ENCODE measurements at regions not wholly inside any gene's neighbourhood (a gene's known extent, or its start where the extent isn't known, plus 50 kb on each side); places are given as distances from the start of the nearest gene placed in this dataset.

DNA sequence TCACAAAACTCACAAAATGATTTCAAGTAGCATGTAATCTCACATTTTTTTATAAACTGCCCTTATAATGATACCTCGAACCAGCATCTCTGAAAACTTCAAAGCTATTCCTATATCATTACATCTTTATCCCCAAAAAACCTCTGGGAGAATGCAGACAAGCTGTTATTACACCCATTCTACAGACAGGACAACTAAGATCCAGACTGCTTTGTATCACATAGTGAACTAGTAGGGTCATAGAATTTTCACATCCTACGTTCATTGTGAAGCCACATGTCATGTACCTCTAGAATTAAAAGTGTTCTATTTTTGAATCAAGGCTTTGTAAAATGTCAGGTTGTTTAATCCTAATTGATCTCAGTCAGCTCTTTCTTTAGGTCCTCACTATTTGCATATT, 98.7 kb upstream of the RAP2B start:
- no peak overlapping the region for H3K27ac ChIP-seq

DNA sequence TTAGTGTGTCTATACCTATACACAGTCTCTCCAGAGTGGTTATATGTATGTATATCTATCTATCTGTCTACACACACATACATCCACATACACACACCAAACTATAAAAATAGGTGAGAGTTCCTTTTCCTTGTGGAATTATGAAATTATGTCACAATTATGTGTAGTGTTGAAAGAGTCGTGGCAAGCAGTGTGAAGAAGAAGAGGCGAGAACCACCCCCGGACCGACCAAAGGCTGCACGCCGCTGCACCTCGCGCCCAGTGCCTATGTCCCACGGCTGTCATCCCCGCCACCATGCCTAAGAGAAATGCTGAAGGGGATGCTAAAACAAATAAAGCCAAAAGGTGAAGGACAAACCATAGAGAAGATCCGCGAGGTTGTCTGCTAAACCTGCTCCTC, 95.0 kb upstream of the RAP2B start:
- Histone ChIP-seq H3K27ac (no peak overlapping the region), H3K27me3 (no peaks in the 10 kb centered on the region), H3K36me3 (no peaks in the 10 kb centered on the region), H3K4me3 (no peak overlapping the region), H3K9me3 (no peaks in the 10 kb centered on the region), H3K4me1 (no peaks in the 10 kb centered on the region)
- TF ChIP-seq POLR2A (IDR thresholded peaks at IDR 0.05) (no peak), POLR2AphosphoS5 (IDR thresholded peaks at IDR 0.05) (no peak)
- TF ChIP-seq, protein P1, sequence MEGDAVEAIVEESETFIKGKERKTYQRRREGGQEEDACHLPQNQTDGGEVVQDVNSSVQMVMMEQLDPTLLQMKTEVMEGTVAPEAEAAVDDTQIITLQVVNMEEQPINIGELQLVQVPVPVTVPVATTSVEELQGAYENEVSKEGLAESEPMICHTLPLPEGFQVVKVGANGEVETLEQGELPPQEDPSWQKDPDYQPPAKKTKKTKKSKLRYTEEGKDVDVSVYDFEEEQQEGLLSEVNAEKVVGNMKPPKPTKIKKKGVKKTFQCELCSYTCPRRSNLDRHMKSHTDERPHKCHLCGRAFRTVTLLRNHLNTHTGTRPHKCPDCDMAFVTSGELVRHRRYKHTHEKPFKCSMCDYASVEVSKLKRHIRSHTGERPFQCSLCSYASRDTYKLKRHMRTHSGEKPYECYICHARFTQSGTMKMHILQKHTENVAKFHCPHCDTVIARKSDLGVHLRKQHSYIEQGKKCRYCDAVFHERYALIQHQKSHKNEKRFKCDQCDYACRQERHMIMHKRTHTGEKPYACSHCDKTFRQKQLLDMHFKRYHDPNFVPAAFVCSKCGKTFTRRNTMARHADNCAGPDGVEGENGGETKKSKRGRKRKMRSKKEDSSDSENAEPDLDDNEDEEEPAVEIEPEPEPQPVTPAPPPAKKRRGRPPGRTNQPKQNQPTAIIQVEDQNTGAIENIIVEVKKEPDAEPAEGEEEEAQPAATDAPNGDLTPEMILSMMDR (IDR thresholded peaks at IDR 0.05): no peak
- no peak for DNase-seq (ENCODE audit: low spot score in 2 of 2)
- intact Hi-C loops (cut with DNase I; ENCODE audit: low total_unique reads): no loop called here

More for the DNA sequence above, 98.7 kb upstream of the RAP2B start:
- no peaks in the 10 kb centered on the region for H3K27me3 ChIP-seq
- DNase-seq (ENCODE audit: low spot score in 2 of 2): no peak
- H3K4me1 ChIP-seq: no peaks in the 10 kb centered on the region
- no peaks in the 10 kb centered on the region for H3K36me3 ChIP-seq
- no peak for TF ChIP-seq POLR2A (IDR thresholded peaks at IDR 0.05)
- TF ChIP-seq POLR2AphosphoS5 (IDR thresholded peaks at IDR 0.05): no peak
- TF ChIP-seq, protein P1 (IDR thresholded peaks at IDR 0.05): no peak
- intact Hi-C loops (cut with DNase I; ENCODE audit: low total_unique reads): no loop called here
- H3K9me3 ChIP-seq: no peaks in the 10 kb centered on the region
- no peak overlapping the region for H3K4me3 ChIP-seq

DNA sequence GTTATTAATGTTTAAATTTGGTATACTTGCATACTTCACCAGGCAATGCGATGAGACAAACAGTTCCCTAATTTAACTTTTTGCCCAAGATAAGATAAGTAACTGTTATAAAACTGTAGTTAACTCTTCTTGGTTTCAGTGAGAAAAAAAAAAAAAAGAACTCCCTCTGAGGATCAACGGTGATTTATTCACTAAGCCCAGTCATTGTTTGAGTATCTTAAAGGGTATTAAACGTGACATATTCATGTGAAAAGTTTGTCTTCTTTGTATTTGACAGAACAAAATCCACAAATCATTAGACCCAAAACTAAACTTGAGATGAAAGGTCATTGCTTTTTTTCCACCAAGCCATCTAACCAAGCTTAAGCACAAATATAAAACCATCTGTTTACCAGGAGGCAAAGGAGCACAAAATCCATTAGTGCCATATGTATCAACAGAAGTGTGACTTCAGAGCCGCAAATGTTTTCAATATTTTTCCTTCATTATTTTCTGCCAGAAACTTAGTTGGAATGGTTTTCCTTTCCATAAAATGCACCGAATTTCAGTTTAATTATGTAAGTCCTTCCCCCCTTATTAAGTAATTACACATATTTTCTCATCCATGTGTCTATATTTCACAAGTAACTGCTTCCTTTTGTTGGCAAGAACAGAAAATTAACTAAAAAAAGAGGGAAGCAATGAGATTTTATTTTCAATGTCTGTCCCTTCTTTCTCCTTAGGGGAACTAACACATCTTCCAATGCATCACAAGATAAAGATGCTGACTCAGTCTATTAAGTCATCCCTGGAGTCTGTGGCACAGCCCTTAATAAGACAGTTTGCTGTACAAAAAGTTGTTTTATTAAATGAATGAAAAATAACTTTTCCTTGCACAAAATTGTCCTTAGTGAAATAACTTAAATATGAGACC, 92.2 kb upstream of the RAP2B start:
- intact Hi-C loops (cut with DNase I; ENCODE audit: low total_unique reads): loop anchor here (10.0 kb wide), 1 partner anchor 185 kb away; no protein-coding TSS in a partner anchor
- no peak for DNase-seq (ENCODE audit: low spot score in 2 of 2)

DNA sequence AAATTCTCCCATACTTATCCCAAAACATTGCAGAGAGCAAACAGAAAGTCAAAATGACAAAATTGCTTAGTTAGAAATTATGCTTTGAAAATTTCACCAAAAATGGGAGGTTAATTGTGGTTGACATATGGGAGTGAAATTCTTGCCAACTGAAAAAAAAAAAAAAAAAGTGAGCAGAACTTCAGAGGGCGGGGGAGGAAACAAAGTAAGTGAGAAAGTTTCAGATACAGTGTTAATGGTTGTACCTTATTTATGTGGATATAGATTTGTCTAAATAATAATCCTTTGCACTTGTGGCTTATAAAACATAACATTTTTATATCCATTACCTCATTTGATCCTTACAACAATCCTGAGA, 91.5 kb upstream of the RAP2B start:
- TF ChIP-seq, protein P1 (IDR thresholded peaks at IDR 0.05): no peak
- TF ChIP-seq POLR2A (IDR thresholded peaks at IDR 0.05) (no peak), POLR2AphosphoS5 (IDR thresholded peaks at IDR 0.05) (no peak)
- Histone ChIP-seq H3K27me3 (no peaks in the 10 kb centered on the region), H3K4me1 (no peaks in the 10 kb centered on the region), H3K9me3 (no peaks in the 10 kb centered on the region), H3K36me3 (no peaks in the 10 kb centered on the region), H3K27ac (no peak overlapping the region), H3K4me3 (no peak overlapping the region)
- intact Hi-C loops (cut with DNase I; ENCODE audit: low total_unique reads): loop anchor here (10.0 kb wide), 1 partner anchor 184 kb away; no protein-coding TSS in a partner anchor
- DNase-seq (ENCODE audit: low spot score in 2 of 2): no peak

More for the DNA sequence above, 92.2 kb upstream of the RAP2B start:
- Histone ChIP-seq H3K9me3 (no peaks in the 10 kb centered on the region), H3K4me1 (no peaks in the 10 kb centered on the region), H3K27ac (no peak overlapping the region), H3K36me3 (no peaks in the 10 kb centered on the region), H3K27me3 (no peaks in the 10 kb centered on the region), H3K4me3 (no peak overlapping the region)
- TF ChIP-seq POLR2AphosphoS5 (IDR thresholded peaks at IDR 0.05): no peak
- TF ChIP-seq POLR2A (IDR thresholded peaks at IDR 0.05): no peak

DNA sequence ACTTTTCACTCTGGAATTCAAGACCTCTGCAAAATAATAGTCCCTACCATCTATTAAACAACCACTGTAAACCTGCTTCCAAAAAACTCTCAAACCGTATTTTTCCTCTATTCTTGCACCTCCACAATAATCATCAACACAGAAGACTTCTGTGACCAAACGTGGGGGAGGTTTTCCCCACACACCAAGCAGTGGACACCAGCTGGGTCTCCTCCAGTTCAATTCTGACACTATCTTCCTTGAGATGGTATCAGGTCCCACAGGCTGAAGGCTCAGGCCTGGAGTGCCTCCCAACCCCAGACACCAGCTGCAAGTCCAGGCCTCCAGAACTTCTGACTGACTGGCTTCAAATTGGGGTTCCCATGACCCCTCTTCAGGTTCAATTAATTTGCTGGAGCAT, 89.6 kb upstream of the RAP2B start:
- intact Hi-C loops (cut with DNase I; ENCODE audit: low total_unique reads): loop anchor here (10.0 kb wide), 1 partner anchor 182 kb away; no protein-coding TSS in a partner anchor
- H3K27me3 ChIP-seq: no peaks in the 10 kb centered on the region

More for the DNA sequence above, 89.6 kb upstream of the RAP2B start:
- Histone ChIP-seq H3K36me3 (no peaks in the 10 kb centered on the region), H3K9me3 (no peaks in the 10 kb centered on the region), H3K4me3 (no peak overlapping the region), H3K4me1 (no peaks in the 10 kb centered on the region), H3K27ac (no peak overlapping the region)
- TF ChIP-seq POLR2A (IDR thresholded peaks at IDR 0.05) (no peak), POLR2AphosphoS5 (IDR thresholded peaks at IDR 0.05) (no peak)
- TF ChIP-seq, protein P1 (IDR thresholded peaks at IDR 0.05): no peak
- DNase-seq (ENCODE audit: low spot score in 2 of 2): no peak
